ENCODE measurements at regions not wholly inside any gene's neighbourhood (a gene's known extent, or its start where the extent isn't known, plus 50 kb on each side); places are given as distances from the start of the nearest gene placed in this dataset.

- no peak for TF ChIP-seq CTCF (IDR thresholded peaks at IDR 0.05)
- TF ChIP-seq EZH2 (IDR thresholded peaks at IDR 0.05; ENCODE audit: borderline replicate concordance, insufficient read depth, low read depth, low read length, poor library complexity, severe bottlenecking), result no peak
These were observed 340.2 kb upstream of the ADAMTS5 start for GRCh38 chr21:27306791-27307775.
